Panc1 (cell line): ENCODE measurements at regions not wholly inside any gene's neighbourhood (a gene's known extent, or its start where the extent isn't known, plus 50 kb on each side); places are given as distances from the start of the nearest gene placed in this dataset.

Source experiments
- ATAC-seq: fragments of 200-7000 bp; cut with Tn5 transposase; 2 replicates; pipeline ENCODE4 v1.9.1; 2020; ENCODE audit warnings: mild to moderate bottlenecking, moderate library complexity
- BruUV-seq: library from RNA; stranded (reverse); fragments of 400-500 nt; replicated peaks from 2 replicates; lab custom pipeline; 2021; lab: Mats Ljungman, UMichigan
- CTCF ChIA-PET: fragments of 300-600 bp; sonication (Branson Sonifier 250); formaldehyde crosslinking; loops from one replicate; lab custom pipeline; 2022; ENCODE audit warnings: antibody characterized with exemption; lab: Charles Lee
- POLR2A ChIA-PET: fragments of 300-600 bp; sonication (Branson Sonifier 250); formaldehyde crosslinking; loops from one replicate; lab custom pipeline; 2022; ENCODE audit warnings: antibody characterized with exemption; lab: Charles Lee
- DNase-seq: peaks from one replicate; pipeline ENCODE4 v3.0.0-alpha.2; 2010; ENCODE audit warnings: low read depth, low spot score
- H3K27ac ChIP-seq: 2 replicates; pipeline ENCODE4 v1.5.1; 2011; ENCODE audit warnings: mild to moderate bottlenecking, low read length, inconsistent platforms
- H3K27me3 ChIP-seq: fragments of 200-500 bp; sonication (Bioruptor generic); 2 replicates; pipeline ENCODE4 v1.6.0; 2014; ENCODE audit warnings: low read length, inconsistent platforms; ENCODE audit not compliant: control insufficient read depth, insufficient read depth
- H3K36me3 ChIP-seq: fragments of 200-500 bp; sonication (Bioruptor generic); 2 replicates; pipeline ENCODE4 v1.5.1; 2014; ENCODE audit warnings: inconsistent platforms, mild to moderate bottlenecking, low read length, moderate library complexity; ENCODE audit not compliant: control insufficient read depth, insufficient read depth
- H3K4me1 ChIP-seq: 2 replicates; pipeline ENCODE4 v1.5.1; 2011; ENCODE audit warnings: inconsistent platforms, mild to moderate bottlenecking, low read length, moderate library complexity; ENCODE audit not compliant: control insufficient read depth, insufficient read depth
- H3K4me3 ChIP-seq, 2 experiments: 2 replicates each; pipeline ENCODE4 v1.5.1; 2011 to 2012; ENCODE audit warnings: low read depth in 2 of 2, low read length in 2 of 2, mild to moderate bottlenecking in 2 of 2, inconsistent platforms in 1 of 2, moderate library complexity in 1 of 2
- H3K9me3 ChIP-seq: fragments of 200-500 bp; sonication (Bioruptor generic); 2 replicates; pipeline ENCODE4 v1.5.1; 2014; ENCODE audit warnings: low read depth, mild to moderate bottlenecking, inconsistent platforms, low read length, moderate library complexity; ENCODE audit not compliant: control insufficient read depth, insufficient read depth
- CTCF ChIP-seq: fragments of 450-650 bp; IDR thresholded peaks from 2 replicates; pipeline ENCODE4 v1.5.1; 2017; ENCODE audit warnings: mild to moderate bottlenecking
- POLR2AphosphoS5 ChIP-seq: IDR thresholded peaks from 2 replicates; pipeline ENCODE4 v1.6.1; 2012; ENCODE audit warnings: mild to moderate bottlenecking, low read depth, low read length, moderate library complexity
- REST ChIP-seq, 2 experiments: IDR thresholded peaks; 2 replicates each; pipeline ENCODE4 v1.6.1; 2011 to 2012; ENCODE audit warnings: low read depth in 2 of 2, control low read depth in 1 of 2, low read length in 1 of 2, mild to moderate bottlenecking in 1 of 2, moderate library complexity in 1 of 2; ENCODE audit not compliant: insufficient read depth in 1 of 2
- SIN3A ChIP-seq: IDR thresholded peaks from 2 replicates; pipeline ENCODE4 v1.6.1; 2012; ENCODE audit warnings: low read depth, mild to moderate bottlenecking, low read length, moderate library complexity, borderline replicate concordance; ENCODE audit not compliant: insufficient read depth
- TCF7L2 ChIP-seq: IDR thresholded peaks from 2 replicates; pipeline ENCODE4 v1.6.1; 2011; ENCODE audit warnings: mild to moderate bottlenecking, low read depth, low read length, inconsistent platforms
- in situ Hi-C: cut with HindIII; loops from 2 replicates; pipeline ENCODE4 v1.10.0; 2016; ENCODE audit warnings: low sequenced_read_pairs, low pct_unique_long_range_greater_than_20kb
- intact Hi-C: fragments of 100-400 bp; cut with micrococcal nuclease; formaldehyde crosslinking; loops from one replicate; pipeline ENCODE4 v1.10.0; 2022; ENCODE audit not compliant: unreplicated experiment

- no peaks in the 10 kb centered on the region for H3K27me3 ChIP-seq
- H3K4me3 ChIP-seq = no peak overlapping the region
- H3K4me1 ChIP-seq = no peaks in the 10 kb centered on the region
- intact Hi-C loops (no loop called here), in situ Hi-C loops (no loop called here)
- no peak overlapping the region; the same call in 1 of the 2 replicates for H3K27ac ChIP-seq
- POLR2A ChIA-PET = no interaction called here
- DNase-seq (no peak), ATAC-seq (no peak)
- CTCF ChIA-PET = no interaction called here
- no peaks in the 10 kb centered on the region for H3K36me3 ChIP-seq
- no TSS peak for BruUV-seq
- H3K9me3 ChIP-seq = no peaks in the 10 kb centered on the region
- TF ChIP-seq TCF7L2 = no peak
- no peak for TF ChIP-seq SIN3A
- TF ChIP-seq CTCF = no peak
- no peak for TF ChIP-seq POLR2AphosphoS5
- TF ChIP-seq REST (IDR thresholded peaks at IDR 0.05; ENCODE audit: insufficient read depth in 1 of 2, low read depth in 2 of 2, low read length in 1 of 2) = no peak
Measured at GRCh38 chr3:177973241-177973840, 562.9 kb upstream of the KCNMB2 start.

- DNase-seq (no peak), ATAC-seq (no peak)
- no peaks in the 10 kb centered on the region for H3K4me1 ChIP-seq
- no peak for TF ChIP-seq POLR2AphosphoS5
- TF ChIP-seq CTCF = no peak
- no peak for TF ChIP-seq SIN3A
- no peak for TF ChIP-seq TCF7L2
- TF ChIP-seq REST (IDR thresholded peaks at IDR 0.05; ENCODE audit: insufficient read depth in 1 of 2, low read depth in 2 of 2, low read length in 1 of 2) = no peak
- no peaks in the 10 kb centered on the region for H3K36me3 ChIP-seq
- no peaks in the 10 kb centered on the region for H3K27me3 ChIP-seq
- CTCF ChIA-PET = no interaction called here
- intact Hi-C loops = no loop called here
- POLR2A ChIA-PET = no interaction called here
- no peaks in the 10 kb centered on the region for H3K9me3 ChIP-seq
- in situ Hi-C loops = no loop called here
- no TSS peak for BruUV-seq
- no peak overlapping the region for H3K4me3 ChIP-seq
- no peak overlapping the region for H3K27ac ChIP-seq
Measured at GRCh38 chr3:177976241-177976640, 560.0 kb upstream of the KCNMB2 start.
